ENCODE measurements at regions not wholly inside any gene's neighbourhood (a gene's known extent, or its start where the extent isn't known, plus 50 kb on each side); places are given as distances from the start of the nearest gene placed in this dataset.

DNA sequence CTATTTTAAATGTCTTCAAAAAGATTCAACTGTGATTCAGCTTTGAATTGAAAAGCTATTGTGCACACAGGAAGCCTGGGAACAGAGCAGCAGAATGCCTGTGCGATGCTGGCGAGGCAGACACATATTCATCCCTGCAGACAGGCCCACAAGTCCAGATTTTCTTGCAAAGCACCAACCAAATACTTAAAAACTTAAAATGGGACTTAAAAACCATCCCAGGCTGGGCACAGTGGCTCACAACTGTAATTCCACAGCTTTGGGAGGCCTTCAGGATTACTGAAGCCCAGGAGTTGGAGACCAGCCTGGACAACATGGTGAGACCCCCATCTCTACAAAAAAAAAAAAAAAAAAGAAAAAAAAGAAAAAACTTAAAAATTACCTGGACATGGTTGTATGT lies 122.6 kb upstream of the SERPIND1 start:
- Histone ChIP-seq H4K20me1 (ENCODE audit: insufficient read depth, low read length) (no peaks in the 10 kb centered on the region), H2BK120ac (ENCODE audit: low read depth, low read length) (no peak overlapping the region), H3K14ac (replicated peaks; ENCODE audit: low read depth, low read length) (no peak overlapping the region), H3K79me1 (ENCODE audit: low read depth in 1 of 2, low read length in 2 of 2) (no peaks in the 10 kb centered on the region), H3K9me3 (ENCODE audit: control insufficient read depth, insufficient read depth, low read length) (no peaks in the 10 kb centered on the region), H3K4me2 (ENCODE audit: low read depth, low read length) (no peak overlapping the region), H3K56ac (ENCODE audit: extremely low read depth, insufficient read depth, low read length) (no peak overlapping the region), H2BK5ac (ENCODE audit: low read depth, low read length, poor library complexity, severe bottlenecking) (no peak overlapping the region), H3K4me3 (ENCODE audit: insufficient read depth, low read depth, low read length) (no peak overlapping the region), H2BK20ac (ENCODE audit: low read depth, low read length) (no peak overlapping the region), H3K27ac (ENCODE audit: insufficient read depth, low read length) (no peak overlapping the region), H3K36me3 (ENCODE audit: control insufficient read depth, insufficient read depth, low read length) (no peaks in the 10 kb centered on the region), H2AK9ac (replicated peaks; ENCODE audit: low read depth, low read length, poor library complexity) (no peak overlapping the region), H2BK15ac (ENCODE audit: low read depth, low read length) (no peak overlapping the region), H3K4me1 (ENCODE audit: control insufficient read depth, insufficient read depth, low read length) (no peaks in the 10 kb centered on the region), H3K9me1 (ENCODE audit: insufficient read depth, low read length) (no peaks in the 10 kb centered on the region), H3K23ac (ENCODE audit: low read depth, low read length) (no peak overlapping the region), H3K18ac (ENCODE audit: low read depth, low read length) (no peak overlapping the region), H3K4ac (ENCODE audit: low read depth, low read length) (no peak overlapping the region), H3K9ac (ENCODE audit: low read depth, low read length) (no peak overlapping the region), H2AK5ac (ENCODE audit: low read depth, low read length) (no peak overlapping the region), H4K5ac (ENCODE audit: low read depth, low read length) (no peak overlapping the region), H3K27me3 (ENCODE audit: control insufficient read depth, insufficient read depth, low read length) (peaks cover 17% of the 10 kb centered on the region), H4K91ac (ENCODE audit: insufficient read depth, low read depth, low read length) (no peak overlapping the region), H4K8ac (ENCODE audit: low read depth in 2 of 2, low read length in 2 of 2) (no peak overlapping the region), H2AFZ (replicated peaks; ENCODE audit: low read length, poor library complexity) (no peak overlapping the region)
- dilution Hi-C loops (cut with HindIII; ENCODE audit: low sequenced_read_pairs, unreplicated experiment) (no loop called here), intact Hi-C loops (cut with micrococcal nuclease) (no loop called here), in situ Hi-C loops (cut with MboI; ENCODE audit: low sequenced_read_pairs) (no loop called here)
- POLR2A ChIA-PET (ENCODE audit: unreplicated experiment): interaction anchor here (0.6 kb wide), 1 partner anchor 52 kb away, joined by 5 read pairs; no protein-coding TSS in a partner anchor
- no CpG with 5 or more reads among the region's 2 CpGs for WGBS, 2 experiments (ENCODE audit: extremely low coverage in 2 of 2, insufficient read length in 1 of 2)
- BruUV-seq (replicated peaks): no TSS peak
- CTCF ChIA-PET: no interaction called here
- DNase-seq (no peak), ATAC-seq (ENCODE audit: low read depth) (no peak)
- TF ChIP-seq POLR2A (IDR thresholded peaks at IDR 0.05; ENCODE audit: low read depth, low read length) (no peak), BHLHE40 (IDR thresholded peaks at IDR 0.05; ENCODE audit: low read depth, low read length) (no peak), CHD1 (IDR thresholded peaks at IDR 0.05; ENCODE audit: low read depth, low read length) (no peak), NFE2L2 (IDR thresholded peaks at IDR 0.05; ENCODE audit: low read depth, low read length) (no peak), RCOR1 (IDR thresholded peaks at IDR 0.05; ENCODE audit: insufficient replicate concordance, low read length) (no peak), MAZ (IDR thresholded peaks at IDR 0.05; ENCODE audit: borderline replicate concordance, low read depth, low read length) (no peak), CEBPB (IDR thresholded peaks at IDR 0.05; ENCODE audit: low read depth, low read length) (no peak), RFX5 (IDR thresholded peaks at IDR 0.05; ENCODE audit: low read depth, low read length) (no peak)
- TF ChIP-seq, protein P1, sequence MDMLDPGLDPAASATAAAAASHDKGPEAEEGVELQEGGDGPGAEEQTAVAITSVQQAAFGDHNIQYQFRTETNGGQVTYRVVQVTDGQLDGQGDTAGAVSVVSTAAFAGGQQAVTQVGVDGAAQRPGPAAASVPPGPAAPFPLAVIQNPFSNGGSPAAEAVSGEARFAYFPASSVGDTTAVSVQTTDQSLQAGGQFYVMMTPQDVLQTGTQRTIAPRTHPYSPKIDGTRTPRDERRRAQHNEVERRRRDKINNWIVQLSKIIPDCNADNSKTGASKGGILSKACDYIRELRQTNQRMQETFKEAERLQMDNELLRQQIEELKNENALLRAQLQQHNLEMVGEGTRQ (IDR thresholded peaks at IDR 0.05; ENCODE audit: low read depth, low read length): no peak
- TF ChIP-seq, protein P2, sequence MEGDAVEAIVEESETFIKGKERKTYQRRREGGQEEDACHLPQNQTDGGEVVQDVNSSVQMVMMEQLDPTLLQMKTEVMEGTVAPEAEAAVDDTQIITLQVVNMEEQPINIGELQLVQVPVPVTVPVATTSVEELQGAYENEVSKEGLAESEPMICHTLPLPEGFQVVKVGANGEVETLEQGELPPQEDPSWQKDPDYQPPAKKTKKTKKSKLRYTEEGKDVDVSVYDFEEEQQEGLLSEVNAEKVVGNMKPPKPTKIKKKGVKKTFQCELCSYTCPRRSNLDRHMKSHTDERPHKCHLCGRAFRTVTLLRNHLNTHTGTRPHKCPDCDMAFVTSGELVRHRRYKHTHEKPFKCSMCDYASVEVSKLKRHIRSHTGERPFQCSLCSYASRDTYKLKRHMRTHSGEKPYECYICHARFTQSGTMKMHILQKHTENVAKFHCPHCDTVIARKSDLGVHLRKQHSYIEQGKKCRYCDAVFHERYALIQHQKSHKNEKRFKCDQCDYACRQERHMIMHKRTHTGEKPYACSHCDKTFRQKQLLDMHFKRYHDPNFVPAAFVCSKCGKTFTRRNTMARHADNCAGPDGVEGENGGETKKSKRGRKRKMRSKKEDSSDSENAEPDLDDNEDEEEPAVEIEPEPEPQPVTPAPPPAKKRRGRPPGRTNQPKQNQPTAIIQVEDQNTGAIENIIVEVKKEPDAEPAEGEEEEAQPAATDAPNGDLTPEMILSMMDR (conservative IDR thresholded peaks at IDR 0.05; ENCODE audit: low read depth, low read length): no peak
